ENCODE measurements at regions not wholly inside any gene's neighbourhood (a gene's known extent, or its start where the extent isn't known, plus 50 kb on each side); places are given as distances from the start of the nearest gene placed in this dataset.

DNA sequence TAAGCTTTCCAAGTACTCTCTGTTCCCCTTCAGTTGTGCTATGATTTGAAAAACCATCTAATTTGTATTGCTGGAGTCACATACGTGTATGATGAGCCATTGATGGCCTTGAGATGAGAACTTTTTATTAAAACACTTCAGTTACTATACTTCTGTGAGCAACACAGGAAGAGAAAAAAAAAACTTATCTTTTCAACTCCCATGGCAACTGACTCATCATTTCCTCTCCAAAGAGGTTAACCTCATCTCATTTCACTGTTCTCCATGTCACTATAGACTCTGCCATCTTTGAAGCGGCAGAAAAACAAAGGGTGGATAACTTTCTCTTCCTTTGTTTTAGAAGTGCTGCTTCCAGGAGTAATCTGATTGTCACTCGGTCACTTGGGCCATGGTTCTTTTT lies 104.3 kb upstream of the PCSK1 start:
- H3K27ac ChIP-seq (ENCODE audit: control insufficient read depth, insufficient read depth, low read length): no peak overlapping the region
- no peak overlapping the region for H3K9ac ChIP-seq (ENCODE audit: control insufficient read depth, extremely low read depth, insufficient read depth, low read length)
- no peak for TF ChIP-seq EZH2 (IDR thresholded peaks at IDR 0.05; ENCODE audit: low read length)
- TF ChIP-seq, protein P1, sequence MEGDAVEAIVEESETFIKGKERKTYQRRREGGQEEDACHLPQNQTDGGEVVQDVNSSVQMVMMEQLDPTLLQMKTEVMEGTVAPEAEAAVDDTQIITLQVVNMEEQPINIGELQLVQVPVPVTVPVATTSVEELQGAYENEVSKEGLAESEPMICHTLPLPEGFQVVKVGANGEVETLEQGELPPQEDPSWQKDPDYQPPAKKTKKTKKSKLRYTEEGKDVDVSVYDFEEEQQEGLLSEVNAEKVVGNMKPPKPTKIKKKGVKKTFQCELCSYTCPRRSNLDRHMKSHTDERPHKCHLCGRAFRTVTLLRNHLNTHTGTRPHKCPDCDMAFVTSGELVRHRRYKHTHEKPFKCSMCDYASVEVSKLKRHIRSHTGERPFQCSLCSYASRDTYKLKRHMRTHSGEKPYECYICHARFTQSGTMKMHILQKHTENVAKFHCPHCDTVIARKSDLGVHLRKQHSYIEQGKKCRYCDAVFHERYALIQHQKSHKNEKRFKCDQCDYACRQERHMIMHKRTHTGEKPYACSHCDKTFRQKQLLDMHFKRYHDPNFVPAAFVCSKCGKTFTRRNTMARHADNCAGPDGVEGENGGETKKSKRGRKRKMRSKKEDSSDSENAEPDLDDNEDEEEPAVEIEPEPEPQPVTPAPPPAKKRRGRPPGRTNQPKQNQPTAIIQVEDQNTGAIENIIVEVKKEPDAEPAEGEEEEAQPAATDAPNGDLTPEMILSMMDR (optimal IDR thresholded peaks at IDR 0.05 in 1 of 3, IDR thresholded peaks at IDR 0.05 in 1 of 3, conservative IDR thresholded peaks at IDR 0.05 in 1 of 3; ENCODE audit: extremely low read depth in 1 of 3, insufficient read depth in 2 of 3, low read length in 3 of 3): no peak
- H3K4me1 ChIP-seq (ENCODE audit: control insufficient read depth, extremely low read depth, insufficient read depth, low read length): no peaks in the 10 kb centered on the region
- H3K27me3 ChIP-seq (ENCODE audit: control insufficient read depth, extremely low read depth, insufficient read depth, low read length): no peaks in the 10 kb centered on the region
- dilution Hi-C loops (cut with MboI; ENCODE audit: extremely low pct_ligation_motif_present, low sequenced_read_pairs): no loop called here
- FAIRE-seq (no peak), DNase-seq (ENCODE audit: low read depth, low spot score) (no peak)
- no peak overlapping the region for H2AFZ ChIP-seq (ENCODE audit: control insufficient read depth, low read length)
- H3K4me2 ChIP-seq (ENCODE audit: control insufficient read depth, extremely low read depth, insufficient read depth, low read depth, low read length): no peak overlapping the region
- H3K9me1 ChIP-seq (ENCODE audit: control insufficient read depth, extremely low read depth, insufficient read depth, low read length): no peaks in the 10 kb centered on the region
- H4K20me1 ChIP-seq (ENCODE audit: control insufficient read depth, extremely low read depth, insufficient read depth, low read length): no peaks in the 10 kb centered on the region
- no peak overlapping the region for H3K4me3 ChIP-seq (ENCODE audit: control insufficient read depth in 2 of 3, extremely low read depth in 1 of 3, insufficient read depth in 2 of 3, low read depth in 1 of 3, low read length in 3 of 3)
- H3K9me3 ChIP-seq (ENCODE audit: control insufficient read depth, low read depth, low read length): no peaks in the 10 kb centered on the region
- H3K79me2 ChIP-seq (ENCODE audit: control insufficient read depth, insufficient read depth, low read length): no peaks in the 10 kb centered on the region
- no peaks in the 10 kb centered on the region for H3K36me3 ChIP-seq (ENCODE audit: control insufficient read depth in 2 of 2, extremely low read depth in 1 of 2, insufficient read depth in 2 of 2, low read length in 2 of 2)

- Histone ChIP-seq H3K4me3 (ENCODE audit: control insufficient read depth in 2 of 3, extremely low read depth in 1 of 3, insufficient read depth in 2 of 3, low read depth in 1 of 3, low read length in 3 of 3) (no peak overlapping the region), H3K9me1 (ENCODE audit: control insufficient read depth, extremely low read depth, insufficient read depth, low read length) (no peaks in the 10 kb centered on the region), H2AFZ (ENCODE audit: control insufficient read depth, low read length) (no peak overlapping the region), H3K4me2 (ENCODE audit: control insufficient read depth, extremely low read depth, insufficient read depth, low read depth, low read length) (no peak overlapping the region), H3K4me1 (ENCODE audit: control insufficient read depth, extremely low read depth, insufficient read depth, low read length) (no peaks in the 10 kb centered on the region), H3K36me3 (ENCODE audit: control insufficient read depth in 2 of 2, extremely low read depth in 1 of 2, insufficient read depth in 2 of 2, low read length in 2 of 2) (no peaks in the 10 kb centered on the region), H4K20me1 (ENCODE audit: control insufficient read depth, extremely low read depth, insufficient read depth, low read length) (no peaks in the 10 kb centered on the region), H3K79me2 (ENCODE audit: control insufficient read depth, insufficient read depth, low read length) (no peaks in the 10 kb centered on the region), H3K27me3 (ENCODE audit: control insufficient read depth, extremely low read depth, insufficient read depth, low read length) (no peaks in the 10 kb centered on the region), H3K9me3 (ENCODE audit: control insufficient read depth, low read depth, low read length) (no peaks in the 10 kb centered on the region), H3K27ac (ENCODE audit: control insufficient read depth, insufficient read depth, low read length) (no peak overlapping the region), H3K9ac (ENCODE audit: control insufficient read depth, extremely low read depth, insufficient read depth, low read length) (no peak overlapping the region)
- dilution Hi-C loops (cut with MboI; ENCODE audit: extremely low pct_ligation_motif_present, low sequenced_read_pairs): no loop called here
- DNase-seq (ENCODE audit: low read depth, low spot score) (no peak), FAIRE-seq (no peak)
- TF ChIP-seq EZH2 (IDR thresholded peaks at IDR 0.05; ENCODE audit: low read length): no peak
- TF ChIP-seq, protein P1 (optimal IDR thresholded peaks at IDR 0.05 in 1 of 3, IDR thresholded peaks at IDR 0.05 in 1 of 3, conservative IDR thresholded peaks at IDR 0.05 in 1 of 3; ENCODE audit: extremely low read depth in 1 of 3, insufficient read depth in 2 of 3, low read length in 3 of 3): no peak
These were observed 105.8 kb upstream of the PCSK1 start for GRCh38 chr5:96538808-96539250.

Data from keratinocyte (primary cell).